Astrocyte of the spinal cord (primary cell): ENCODE measurements at regions not wholly inside any gene's neighbourhood (a gene's known extent, or its start where the extent isn't known, plus 50 kb on each side); places are given as distances from the start of the nearest gene placed in this dataset.
A peak's percentile ranks its signal among the peaks of the same experiment; 100 is the strongest.

ENCODE experiments used
- DNase-seq: peaks from one replicate; pipeline ENCODE4 v3.0.0; 2011; ENCODE audit warnings: low read depth, low spot score
- H3K4me3 ChIP-seq: 2 replicates; pipeline ENCODE4 v1.5.1; 2011; ENCODE audit warnings: low read depth, mild to moderate bottlenecking, low read length, moderate library complexity
- CTCF ChIP-seq: IDR thresholded peaks from 2 replicates; pipeline ENCODE4 v1.5.1; 2012; ENCODE audit warnings: low read depth, mild to moderate bottlenecking, low read length, inconsistent platforms
- in situ Hi-C: cut with HindIII; loops from 2 replicates; pipeline ENCODE4 v1.10.0; 2017; ENCODE audit warnings: low sequenced_read_pairs

GRCh38 chr17:74001145-74001544 lies 202.3 kb upstream of the RPL38 start:
- in situ Hi-C loops, result no loop called here
- DNase-seq, result no peak
- no peak overlapping the region for H3K4me3 ChIP-seq
- TF ChIP-seq CTCF, result no peak

- in situ Hi-C loops, result no loop called here
- DNase-seq, result no peak
- no peak for TF ChIP-seq CTCF
- no peak overlapping the region for H3K4me3 ChIP-seq
These were observed 201.2 kb upstream of the RPL38 start for GRCh38 chr17:74002241-74002640.

GRCh38 chr17:74004056-74004455 lies 199.4 kb upstream of the RPL38 start:
- no peak for DNase-seq
- no peak overlapping the region for H3K4me3 ChIP-seq
- no peak for TF ChIP-seq CTCF
- in situ Hi-C loops, result no loop called here

- no peak for DNase-seq
- in situ Hi-C loops, result no loop called here
- no peak overlapping the region for H3K4me3 ChIP-seq
These were observed 197.7 kb upstream of the RPL38 start for GRCh38 chr17:74005790-74006189.

GRCh38 chr17:74006371-74006770 lies 197.1 kb upstream of the RPL38 start:
- no peak for DNase-seq
- in situ Hi-C loops, result no loop called here
- no peak overlapping the region for H3K4me3 ChIP-seq
- no peak for TF ChIP-seq CTCF

More at GRCh38 chr17:74005790-74006189, 197.7 kb upstream of the RPL38 start:
- TF ChIP-seq CTCF, result no peak

GRCh38 chr17:74008196-74008595 lies 195.3 kb upstream of the RPL38 start:
- TF ChIP-seq CTCF, result peak; percentile 10
- H3K4me3 ChIP-seq, result no peak overlapping the region
- in situ Hi-C loops, result no loop called here
- DNase-seq, result no peak

- no peak overlapping the region for H3K4me3 ChIP-seq
- no peak for DNase-seq
- in situ Hi-C loops, result no loop called here
- no peak for TF ChIP-seq CTCF
These were observed 194.3 kb upstream of the RPL38 start for GRCh38 chr17:74009056-74009625.
